Fibroblast of villous mesenchyme (primary cell): ENCODE measurements at regions not wholly inside any gene's neighbourhood (a gene's known extent, or its start where the extent isn't known, plus 50 kb on each side); places are given as distances from the start of the nearest gene placed in this dataset.

Experiments
- DNase-seq: peaks from one replicate; pipeline ENCODE4 v3.0.0-alpha.2; 2010; ENCODE audit warnings: low read depth
- H3K4me3 ChIP-seq: 2 replicates; pipeline ENCODE4 v1.5.1; 2011; ENCODE audit warnings: low read depth, mild to moderate bottlenecking, low read length
- TF ChIP-seq, protein P1 (sequence below): IDR thresholded peaks from 2 replicates; pipeline ENCODE4 v1.5.1; 2012; ENCODE audit warnings: low read depth, mild to moderate bottlenecking, low read length; ENCODE audit not compliant: insufficient read depth

DNA sequence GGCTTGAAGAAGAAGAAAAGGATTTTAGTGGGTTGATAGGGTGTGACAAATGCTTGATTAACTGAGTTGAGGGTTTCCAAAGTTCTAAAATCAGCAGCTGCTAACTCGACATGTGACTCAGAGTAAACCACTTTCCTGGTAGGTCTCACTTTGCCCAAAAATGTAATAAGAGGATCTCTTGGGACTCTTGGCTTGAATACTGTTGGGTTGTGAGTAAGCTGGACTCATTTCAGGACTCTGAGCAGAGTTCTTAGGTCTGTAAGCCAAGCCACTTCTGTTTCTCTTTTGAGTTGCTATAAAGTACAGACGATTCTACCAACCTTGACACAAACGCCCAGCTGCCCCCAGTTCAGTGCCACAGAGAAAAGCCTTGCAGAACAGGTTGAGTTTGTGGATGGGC lies 241.1 kb downstream of the ZNF621 start:
- TF ChIP-seq, protein P1, sequence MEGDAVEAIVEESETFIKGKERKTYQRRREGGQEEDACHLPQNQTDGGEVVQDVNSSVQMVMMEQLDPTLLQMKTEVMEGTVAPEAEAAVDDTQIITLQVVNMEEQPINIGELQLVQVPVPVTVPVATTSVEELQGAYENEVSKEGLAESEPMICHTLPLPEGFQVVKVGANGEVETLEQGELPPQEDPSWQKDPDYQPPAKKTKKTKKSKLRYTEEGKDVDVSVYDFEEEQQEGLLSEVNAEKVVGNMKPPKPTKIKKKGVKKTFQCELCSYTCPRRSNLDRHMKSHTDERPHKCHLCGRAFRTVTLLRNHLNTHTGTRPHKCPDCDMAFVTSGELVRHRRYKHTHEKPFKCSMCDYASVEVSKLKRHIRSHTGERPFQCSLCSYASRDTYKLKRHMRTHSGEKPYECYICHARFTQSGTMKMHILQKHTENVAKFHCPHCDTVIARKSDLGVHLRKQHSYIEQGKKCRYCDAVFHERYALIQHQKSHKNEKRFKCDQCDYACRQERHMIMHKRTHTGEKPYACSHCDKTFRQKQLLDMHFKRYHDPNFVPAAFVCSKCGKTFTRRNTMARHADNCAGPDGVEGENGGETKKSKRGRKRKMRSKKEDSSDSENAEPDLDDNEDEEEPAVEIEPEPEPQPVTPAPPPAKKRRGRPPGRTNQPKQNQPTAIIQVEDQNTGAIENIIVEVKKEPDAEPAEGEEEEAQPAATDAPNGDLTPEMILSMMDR: no peak
- no peak overlapping the region for H3K4me3 ChIP-seq
- no peak for DNase-seq

DNA sequence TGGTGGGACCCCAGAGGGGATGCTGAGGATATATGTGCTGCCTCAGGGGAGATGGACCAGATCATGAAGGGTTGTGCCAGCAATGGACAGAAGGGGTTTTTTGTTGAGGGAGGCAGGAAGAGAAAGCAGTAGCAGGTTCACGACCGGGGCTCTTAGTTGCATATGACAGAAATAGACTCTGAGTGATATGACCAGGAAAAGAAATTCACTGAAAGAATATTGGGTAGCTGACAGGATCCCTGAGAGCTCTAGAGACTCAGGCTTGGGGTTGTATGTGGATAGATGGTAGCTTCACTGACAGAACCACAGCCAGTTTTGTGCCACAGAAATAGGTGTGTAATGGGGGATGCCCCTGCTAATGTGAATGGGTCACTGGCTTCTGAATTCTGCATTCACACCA lies 241.6 kb downstream of the ZNF621 start:
- DNase-seq: no peak
- TF ChIP-seq, protein P1: no peak
- H3K4me3 ChIP-seq: no peak overlapping the region

DNA sequence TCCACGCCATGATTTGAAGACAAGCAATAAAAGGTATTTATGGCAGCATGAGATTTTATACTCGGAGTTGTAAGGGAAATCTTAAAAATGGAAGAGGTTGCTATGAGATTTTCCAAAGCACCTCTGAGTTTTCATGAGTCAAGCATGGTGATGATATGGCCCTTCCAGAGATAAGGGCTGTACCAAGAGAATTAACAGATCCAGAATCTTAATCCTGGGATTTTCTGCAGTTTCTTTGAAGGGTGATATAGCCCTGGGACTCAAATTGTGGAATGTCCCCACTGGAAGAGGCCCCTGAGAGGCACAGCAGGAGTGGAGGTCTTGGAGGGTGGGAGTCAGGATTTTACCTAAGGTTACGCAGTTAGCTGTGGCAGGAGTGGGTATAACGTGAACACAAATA lies 243.3 kb downstream of the ZNF621 start:
- TF ChIP-seq, protein P1: no peak
- H3K4me3 ChIP-seq: no peak overlapping the region
- DNase-seq: peak; percentile 35

DNA sequence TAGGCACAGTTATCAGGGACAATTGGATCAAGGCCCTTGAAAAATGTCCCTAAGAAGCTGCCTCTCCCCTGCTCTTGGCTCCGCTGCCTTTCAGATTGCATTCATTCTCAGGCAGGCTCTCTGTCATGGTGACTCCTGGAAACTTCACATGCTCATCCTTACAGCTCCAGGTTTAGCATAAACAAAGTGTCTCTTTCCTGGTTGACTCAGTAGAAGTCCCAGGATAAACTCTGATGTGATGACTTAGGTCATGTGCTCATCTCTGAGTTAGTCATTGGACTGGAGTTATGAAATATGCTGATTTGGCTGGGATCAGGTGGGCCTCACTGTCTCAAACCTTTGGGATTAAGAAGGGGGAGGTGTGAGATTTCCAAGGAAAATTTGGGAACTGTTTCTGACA lies 243.8 kb downstream of the ZNF621 start:
- peak; percentile 57 for DNase-seq
- TF ChIP-seq, protein P1: no peak
- no peak overlapping the region for H3K4me3 ChIP-seq

DNA sequence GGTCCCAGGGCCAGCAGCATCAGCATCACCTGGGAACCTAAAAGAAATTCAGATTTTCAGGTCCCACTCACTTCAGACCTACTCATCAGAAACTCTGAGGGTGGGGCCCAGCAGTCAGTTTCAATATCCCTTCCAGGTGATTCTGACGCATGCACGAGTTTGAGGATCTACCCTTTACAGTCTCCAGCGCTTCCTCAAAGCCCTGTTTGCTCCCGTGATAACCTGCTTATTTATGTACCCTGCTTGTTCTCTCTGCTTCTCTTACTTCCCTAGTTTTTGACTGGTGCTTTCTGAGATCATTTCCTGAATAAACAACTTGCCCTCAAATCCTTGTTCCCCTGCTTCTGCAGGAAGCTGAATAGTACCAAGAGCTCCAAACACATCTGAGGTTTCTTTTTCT lies 245.3 kb downstream of the ZNF621 start:
- TF ChIP-seq, protein P1: no peak
- no peak overlapping the region for H3K4me3 ChIP-seq
- no peak for DNase-seq

DNA sequence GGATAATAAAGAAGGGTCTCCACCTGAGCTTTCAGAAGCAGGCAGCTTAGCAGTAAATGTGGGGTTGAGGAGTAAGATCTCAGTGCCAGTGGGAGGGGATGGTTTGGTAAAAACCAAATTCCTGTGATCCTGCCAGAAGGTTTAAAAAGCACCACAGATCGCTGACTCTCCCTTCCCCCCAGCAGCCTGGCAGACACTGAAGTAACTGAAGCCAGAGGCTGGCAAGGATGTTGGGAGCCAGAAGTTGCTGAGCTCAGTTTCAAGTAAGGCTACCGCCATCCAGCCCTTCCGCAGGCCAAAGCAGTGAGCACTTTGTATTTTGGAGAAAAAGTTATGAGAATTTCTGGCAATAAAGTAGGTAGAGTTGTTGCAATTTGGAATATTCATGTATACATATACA lies 246.4 kb downstream of the ZNF621 start:
- no peak overlapping the region for H3K4me3 ChIP-seq
- TF ChIP-seq, protein P1: no peak
- no peak for DNase-seq

DNA sequence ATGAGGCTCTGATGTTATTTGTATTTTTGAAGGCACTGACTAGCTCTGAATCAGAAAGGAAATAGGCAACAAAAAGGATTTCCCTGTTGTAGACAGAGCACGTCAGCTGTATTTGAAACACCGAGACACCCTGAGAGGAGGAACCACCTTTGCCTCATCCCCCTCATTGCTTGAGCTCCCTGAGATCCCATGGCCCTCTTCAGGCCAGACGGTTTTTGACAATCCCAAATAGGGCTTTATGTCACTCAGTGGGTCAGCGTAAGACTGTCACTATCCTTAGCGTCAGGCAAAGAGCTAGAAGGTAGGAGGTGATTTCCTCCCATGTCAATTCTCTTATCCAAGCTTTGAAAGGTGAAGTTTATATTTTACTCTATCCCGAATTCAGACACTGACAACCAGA lies 254.3 kb downstream of the ZNF621 start:
- TF ChIP-seq, protein P1: no peak
- no peak for DNase-seq
- no peak overlapping the region for H3K4me3 ChIP-seq
